Peyer's patch (tissue), 4 donors: ENCODE measurements at regions not wholly inside any gene's neighbourhood (a gene's known extent, or its start where the extent isn't known, plus 50 kb on each side); places are given as distances from the start of the nearest gene placed in this dataset.

Source experiments
- POLR2A ChIP-seq, 2 donors: fragments of 450-650 bp; IDR thresholded peaks; one replicate each; pipeline ENCODE4 v1.5.1; 2017; ENCODE audit warnings: antibody characterized with exemption in 2 of 2, mild to moderate bottlenecking in 2 of 2, moderate library complexity in 2 of 2
- TF ChIP-seq, protein P1 (sequence below), 6 experiments: fragments of 450-650 bp in 4 of 6; fragments of 200-600 bp in 2 of 6; sonication (generic) in 1 of 6; IDR thresholded peaks; one replicate each; pipeline ENCODE4 v1.5.1; 2017 to 2019; ENCODE audit warnings: antibody characterized with exemption in 6 of 6, mild to moderate bottlenecking in 3 of 6, moderate library complexity in 1 of 6

DNA sequence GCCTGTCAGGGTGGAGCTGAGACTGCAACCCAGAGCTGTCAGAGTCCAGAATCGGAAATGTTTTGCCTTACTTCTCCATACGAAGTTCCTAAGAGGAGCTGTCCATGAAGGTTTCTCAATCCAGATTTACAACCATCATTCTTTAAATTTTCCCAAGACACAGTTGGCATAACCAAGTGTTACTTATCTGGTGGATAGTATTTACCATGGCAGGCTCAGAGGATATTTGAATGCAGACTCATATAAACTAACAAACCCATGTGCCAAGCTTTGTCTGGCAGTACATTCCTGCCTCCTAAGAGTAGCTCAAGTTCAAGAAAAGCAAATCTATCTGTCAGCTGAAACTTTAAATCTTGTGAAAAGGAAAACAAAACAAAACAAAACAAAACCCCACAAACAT is 267.9 kb downstream of the ZNF326 start:
- TF ChIP-seq, protein P1, sequence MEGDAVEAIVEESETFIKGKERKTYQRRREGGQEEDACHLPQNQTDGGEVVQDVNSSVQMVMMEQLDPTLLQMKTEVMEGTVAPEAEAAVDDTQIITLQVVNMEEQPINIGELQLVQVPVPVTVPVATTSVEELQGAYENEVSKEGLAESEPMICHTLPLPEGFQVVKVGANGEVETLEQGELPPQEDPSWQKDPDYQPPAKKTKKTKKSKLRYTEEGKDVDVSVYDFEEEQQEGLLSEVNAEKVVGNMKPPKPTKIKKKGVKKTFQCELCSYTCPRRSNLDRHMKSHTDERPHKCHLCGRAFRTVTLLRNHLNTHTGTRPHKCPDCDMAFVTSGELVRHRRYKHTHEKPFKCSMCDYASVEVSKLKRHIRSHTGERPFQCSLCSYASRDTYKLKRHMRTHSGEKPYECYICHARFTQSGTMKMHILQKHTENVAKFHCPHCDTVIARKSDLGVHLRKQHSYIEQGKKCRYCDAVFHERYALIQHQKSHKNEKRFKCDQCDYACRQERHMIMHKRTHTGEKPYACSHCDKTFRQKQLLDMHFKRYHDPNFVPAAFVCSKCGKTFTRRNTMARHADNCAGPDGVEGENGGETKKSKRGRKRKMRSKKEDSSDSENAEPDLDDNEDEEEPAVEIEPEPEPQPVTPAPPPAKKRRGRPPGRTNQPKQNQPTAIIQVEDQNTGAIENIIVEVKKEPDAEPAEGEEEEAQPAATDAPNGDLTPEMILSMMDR (IDR thresholded peaks at IDR 0.05): no peak
- no peak for TF ChIP-seq POLR2A (IDR thresholded peaks at IDR 0.05)
